Neural crest cell (in vitro differentiated cells): ENCODE measurements at regions not wholly inside any gene's neighbourhood (a gene's known extent, or its start where the extent isn't known, plus 50 kb on each side); places are given as distances from the start of the nearest gene placed in this dataset.
"Not testable (repeated sequence)": the region's sequence is repeated elsewhere in the genome, so short reads cannot be mapped to it uniquely, and the experiment has no call there.

Source experiments
- DNase-seq: peaks from one replicate; pipeline ENCODE4 v3.0.0; 2021; ENCODE audit warnings: low read depth, mixed read lengths, low spot score
- H3K27ac Mint-ChIP-seq: one replicate; pipeline ENCODE4 v1.8.0; 2021; ENCODE audit warnings: mild to moderate bottlenecking, mixed read lengths; ENCODE audit not compliant: unreplicated experiment
- H3K27me3 Mint-ChIP-seq: 2 replicates; pipeline ENCODE4 v1.8.0; 2021; ENCODE audit warnings: low read depth, mild to moderate bottlenecking, mixed read lengths
- H3K36me3 Mint-ChIP-seq: 2 replicates; pipeline ENCODE4 v1.8.0; 2021; ENCODE audit warnings: low read depth, mild to moderate bottlenecking, mixed read lengths
- H3K4me1 Mint-ChIP-seq: 2 replicates; pipeline ENCODE4 v1.8.0; 2021; ENCODE audit warnings: mixed read lengths
- H3K4me3 Mint-ChIP-seq: one replicate; pipeline ENCODE4 v1.8.0; 2021; ENCODE audit warnings: mild to moderate bottlenecking, mixed read lengths
- H3K9me3 Mint-ChIP-seq: 2 replicates; pipeline ENCODE4 v1.8.0; 2021; ENCODE audit warnings: mixed read lengths
- TF ChIP-seq, protein P1 (sequence below): fragments of 200-600 bp; sonication (generic); conservative IDR thresholded peaks from 2 replicates; pipeline ENCODE4 v1.5.0; 2021; ENCODE audit warnings: antibody characterized with exemption, mild to moderate bottlenecking

DNA sequence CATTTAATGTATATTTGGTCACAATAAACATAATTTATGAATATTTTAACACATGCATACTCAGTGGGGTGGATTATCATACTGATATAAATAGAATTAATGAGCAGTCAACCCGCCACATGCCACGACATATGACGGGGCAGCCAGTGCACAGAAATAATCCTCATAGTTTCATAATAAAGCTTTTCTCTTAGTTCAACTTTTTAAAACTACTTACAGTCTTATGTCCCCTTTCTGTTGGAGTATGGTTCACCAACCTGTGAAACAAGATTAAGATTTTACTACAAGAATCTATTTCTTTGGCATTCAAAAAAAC, 75.6 kb upstream of the ETAA1 start:
- Mint-ChIP-seq H3K27me3 (peaks cover 6% of the 10 kb centered on the region), H3K4me3 (no peak overlapping the region), H3K36me3 (no peaks in the 10 kb centered on the region), H3K9me3 (no peaks in the 10 kb centered on the region), H3K27ac (no peak overlapping the region), H3K4me1 (peaks cover 22% of the 10 kb centered on the region)
- no peak for DNase-seq
- TF ChIP-seq, protein P1, sequence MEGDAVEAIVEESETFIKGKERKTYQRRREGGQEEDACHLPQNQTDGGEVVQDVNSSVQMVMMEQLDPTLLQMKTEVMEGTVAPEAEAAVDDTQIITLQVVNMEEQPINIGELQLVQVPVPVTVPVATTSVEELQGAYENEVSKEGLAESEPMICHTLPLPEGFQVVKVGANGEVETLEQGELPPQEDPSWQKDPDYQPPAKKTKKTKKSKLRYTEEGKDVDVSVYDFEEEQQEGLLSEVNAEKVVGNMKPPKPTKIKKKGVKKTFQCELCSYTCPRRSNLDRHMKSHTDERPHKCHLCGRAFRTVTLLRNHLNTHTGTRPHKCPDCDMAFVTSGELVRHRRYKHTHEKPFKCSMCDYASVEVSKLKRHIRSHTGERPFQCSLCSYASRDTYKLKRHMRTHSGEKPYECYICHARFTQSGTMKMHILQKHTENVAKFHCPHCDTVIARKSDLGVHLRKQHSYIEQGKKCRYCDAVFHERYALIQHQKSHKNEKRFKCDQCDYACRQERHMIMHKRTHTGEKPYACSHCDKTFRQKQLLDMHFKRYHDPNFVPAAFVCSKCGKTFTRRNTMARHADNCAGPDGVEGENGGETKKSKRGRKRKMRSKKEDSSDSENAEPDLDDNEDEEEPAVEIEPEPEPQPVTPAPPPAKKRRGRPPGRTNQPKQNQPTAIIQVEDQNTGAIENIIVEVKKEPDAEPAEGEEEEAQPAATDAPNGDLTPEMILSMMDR, result no peak

DNA sequence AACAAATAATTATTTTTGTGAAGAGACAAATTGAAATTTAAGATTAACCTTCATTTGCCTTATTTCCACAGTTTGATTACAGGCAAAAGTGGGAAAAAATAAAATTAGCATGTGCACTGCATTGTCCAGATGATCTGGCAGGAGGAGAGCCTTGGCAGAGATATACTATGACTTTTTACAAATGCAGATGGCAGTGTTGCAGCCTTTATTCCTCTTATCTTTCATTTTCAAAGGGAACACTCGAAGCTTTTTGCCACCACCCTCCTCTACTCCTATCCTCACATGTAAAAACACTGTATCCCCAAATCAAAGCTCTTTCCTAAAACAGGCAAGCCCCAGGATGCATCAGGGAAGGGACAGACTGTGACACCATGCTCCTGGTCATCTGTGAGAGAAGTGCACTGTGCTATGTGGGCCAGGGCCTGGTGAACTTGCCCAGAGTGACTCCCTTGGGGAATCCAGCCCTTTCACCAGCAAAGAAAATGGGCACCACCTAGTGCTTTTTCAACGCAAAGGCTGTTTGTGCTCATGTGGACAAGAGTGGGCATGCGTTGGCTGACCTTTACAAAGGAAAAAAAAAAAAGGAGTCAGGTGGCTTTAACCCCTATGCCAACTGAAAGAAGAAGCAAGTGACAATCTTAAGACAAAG, 74.7 kb upstream of the ETAA1 start:
- Mint-ChIP-seq H3K27me3 (peaks cover 8% of the 10 kb centered on the region), H3K36me3 (no peaks in the 10 kb centered on the region), H3K4me3 (no peak overlapping the region), H3K9me3 (no peaks in the 10 kb centered on the region), H3K4me1 (peaks cover 22% of the 10 kb centered on the region), H3K27ac (peak overlapping the region; percentile 82)
- DNase-seq, result peak; percentile 25
- TF ChIP-seq, protein P1, result peak; percentile 52

DNA sequence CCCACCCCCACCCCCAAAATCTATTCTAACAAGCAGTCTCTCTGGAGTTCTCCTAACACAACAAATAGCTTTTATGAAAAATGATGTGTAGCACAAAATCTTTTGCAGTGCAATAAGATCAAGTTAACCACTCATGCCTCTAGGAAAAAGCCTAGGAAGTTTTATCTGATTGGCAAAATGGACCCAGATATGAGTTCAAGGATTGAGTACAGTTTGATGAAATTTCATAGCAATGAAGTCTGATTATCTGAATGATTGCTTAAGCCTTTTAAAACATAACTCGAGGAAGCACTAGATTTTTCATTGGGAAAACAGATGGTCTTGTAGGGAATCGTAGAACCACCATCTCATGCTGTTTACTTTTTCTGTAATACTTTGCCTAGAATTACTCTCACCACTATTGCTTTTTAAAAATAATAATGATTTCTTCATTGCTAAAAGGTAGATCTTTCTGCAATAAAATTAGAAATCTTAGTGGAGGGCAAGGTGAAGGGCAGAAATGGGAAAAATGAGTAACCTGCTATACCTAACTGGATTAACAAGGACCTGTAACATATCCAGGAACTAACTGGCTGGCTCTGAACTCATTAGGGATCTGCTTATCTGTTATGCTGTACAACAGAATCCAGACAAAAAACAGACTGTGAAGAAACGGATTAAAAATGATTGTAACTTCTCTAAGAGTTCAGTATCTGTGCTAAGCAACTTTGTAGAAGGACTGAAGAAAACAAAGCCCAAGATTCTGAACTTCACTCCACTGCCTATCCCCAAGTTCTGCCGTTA, 73.7 kb upstream of the ETAA1 start:
- Mint-ChIP-seq H3K9me3 (no peaks in the 10 kb centered on the region), H3K4me1 (peaks cover 22% of the 10 kb centered on the region), H3K27ac (no peak overlapping the region), H3K27me3 (peaks cover 8% of the 10 kb centered on the region), H3K4me3 (no peak overlapping the region), H3K36me3 (no peaks in the 10 kb centered on the region)
- TF ChIP-seq, protein P1, result no peak
- DNase-seq, result no peak

GRCh38 chr2:67329513-67329912, 67.6 kb upstream of the ETAA1 start:
- peaks cover 25% of the 10 kb centered on the region for H3K27me3 Mint-ChIP-seq
- no peaks in the 10 kb centered on the region for H3K36me3 Mint-ChIP-seq
- DNase-seq, result no peak
- H3K4me1 Mint-ChIP-seq, result peaks cover 5% of the 10 kb centered on the region
- TF ChIP-seq, protein P1, result no peak
- H3K4me3 Mint-ChIP-seq, result no peak overlapping the region
- no peak overlapping the region for H3K27ac Mint-ChIP-seq
- H3K9me3 Mint-ChIP-seq, result no peaks in the 10 kb centered on the region

DNA sequence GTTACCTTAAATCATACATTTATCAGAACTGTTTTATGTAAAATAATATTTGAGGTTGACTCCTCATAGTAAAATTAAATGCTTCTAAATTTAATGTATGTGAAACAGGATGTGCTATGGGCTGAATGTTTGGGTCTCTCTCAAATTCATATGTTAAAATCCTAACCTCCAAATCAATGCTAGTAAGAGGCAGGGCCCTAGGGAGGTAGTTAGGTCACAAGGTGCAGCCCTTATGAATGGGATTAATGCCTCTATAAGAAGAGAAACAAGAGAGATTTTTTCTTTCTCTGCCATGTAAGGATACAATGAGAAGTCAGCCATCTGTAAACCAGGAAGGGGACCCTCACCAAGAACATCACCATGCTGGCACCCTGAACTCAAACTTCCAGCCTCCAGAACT, 67.2 kb upstream of the ETAA1 start:
- no peaks in the 10 kb centered on the region for H3K9me3 Mint-ChIP-seq
- DNase-seq, result no peak
- TF ChIP-seq, protein P1, result no peak
- peaks cover 5% of the 10 kb centered on the region for H3K4me1 Mint-ChIP-seq
- H3K36me3 Mint-ChIP-seq, result no peaks in the 10 kb centered on the region
- H3K27me3 Mint-ChIP-seq, result peaks cover 23% of the 10 kb centered on the region
- H3K27ac Mint-ChIP-seq, result no peak overlapping the region
- no peak overlapping the region for H3K4me3 Mint-ChIP-seq

GRCh38 chr2:67331419-67332086, 65.6 kb upstream of the ETAA1 start:
- H3K4me1 Mint-ChIP-seq, H3K36me3 Mint-ChIP-seq, H3K4me3 Mint-ChIP-seq, H3K27ac Mint-ChIP-seq, DNase-seq, H3K9me3 Mint-ChIP-seq: not testable (repeated sequence)
- H3K27me3 Mint-ChIP-seq, result peaks cover 22% of the 10 kb centered on the region
